Vagina (tissue), 2 donors: ENCODE measurements at regions not wholly inside any gene's neighbourhood (a gene's known extent, or its start where the extent isn't known, plus 50 kb on each side); places are given as distances from the start of the nearest gene placed in this dataset.

Experiments
- DNase-seq, 2 donors: peaks; one replicate each; pipeline ENCODE4 v3.0.0-alpha.2; 2017; ENCODE audit errors: extremely low spot score in 2 of 2
- H3K27ac ChIP-seq: fragments of 200-600 bp; sonication (generic); one replicate; pipeline ENCODE4 v1.5.1; 2019
- H3K27me3 ChIP-seq: fragments of 200-600 bp; sonication (generic); one replicate; pipeline ENCODE4 v1.5.1; 2019
- H3K36me3 ChIP-seq, 2 donors: fragments of 200-600 bp; sonication (generic); one replicate each; pipeline ENCODE4 v1.5.1; 2017 to 2019
- H3K4me1 ChIP-seq: fragments of 200-600 bp; sonication (generic); one replicate; pipeline ENCODE4 v1.5.1; 2019
- H3K4me3 ChIP-seq, 2 donors: fragments of 200-600 bp; sonication (generic); 1 replicate in 1 of 2; 2 replicates in 1 of 2; pipeline ENCODE4 v1.5.1; 2016 to 2019
- H3K9me3 ChIP-seq: fragments of 200-600 bp; sonication (generic); one replicate; pipeline ENCODE4 v1.5.1; 2019
- CTCF ChIP-seq, 3 experiments: fragments of 450-650 bp in 2 of 3; fragments of 200-600 bp in 1 of 3; sonication (generic) in 1 of 3; IDR thresholded peaks; one replicate each; pipeline ENCODE4 v1.5.1; 2017 to 2019; ENCODE audit warnings: antibody characterized with exemption in 3 of 3, mild to moderate bottlenecking in 2 of 3, moderate library complexity in 2 of 3
- POLR2A ChIP-seq, 2 donors: fragments of 450-650 bp; IDR thresholded peaks; one replicate each; pipeline ENCODE4 v1.6.1; 2017; ENCODE audit warnings: antibody characterized with exemption in 2 of 2, mild to moderate bottlenecking in 2 of 2, moderate library complexity in 2 of 2
- POLR2AphosphoS5 ChIP-seq, 2 donors: sonication (generic); formaldehyde crosslinking; IDR thresholded peaks; one replicate each; pipeline ENCODE4 v1.9.0; 2017; ENCODE audit warnings: antibody characterized with exemption in 2 of 2, mild to moderate bottlenecking in 2 of 2, low read depth in 1 of 2; ENCODE audit not compliant: insufficient read depth in 1 of 2
- intact Hi-C: fragments of 100-400 bp; cut with DNase I; formaldehyde crosslinking; loops from one replicate; pipeline ENCODE4 v1.15.1; 2023

- no peaks in the 10 kb centered on the region for H3K36me3 ChIP-seq
- no peaks in the 10 kb centered on the region for H3K27me3 ChIP-seq
- TF ChIP-seq POLR2AphosphoS5 (IDR thresholded peaks at IDR 0.05; ENCODE audit: insufficient read depth in 1 of 2, low read depth in 1 of 2), result no peak
- no peak for TF ChIP-seq POLR2A (IDR thresholded peaks at IDR 0.05)
- no peak for TF ChIP-seq CTCF (IDR thresholded peaks at IDR 0.05)
- no peak overlapping the region for H3K4me3 ChIP-seq
- no peaks in the 10 kb centered on the region for H3K4me1 ChIP-seq
- H3K27ac ChIP-seq, result no peak overlapping the region
- DNase-seq, result no peak
- H3K9me3 ChIP-seq, result no peaks in the 10 kb centered on the region
- intact Hi-C loops, result no loop called here
Measured at GRCh38 chr18:25810736-25811135, 279.7 kb downstream of the SS18 start.

- DNase-seq, result no peak
- Histone ChIP-seq H3K36me3 (no peaks in the 10 kb centered on the region), H3K9me3 (no peaks in the 10 kb centered on the region), H3K27ac (no peak overlapping the region), H3K4me1 (no peaks in the 10 kb centered on the region), H3K4me3 (no peak overlapping the region), H3K27me3 (no peaks in the 10 kb centered on the region)
- intact Hi-C loops, result no loop called here
- TF ChIP-seq POLR2A (IDR thresholded peaks at IDR 0.05), result no peak
- no peak for TF ChIP-seq POLR2AphosphoS5 (IDR thresholded peaks at IDR 0.05; ENCODE audit: insufficient read depth in 1 of 2, low read depth in 1 of 2)
- no peak for TF ChIP-seq CTCF (IDR thresholded peaks at IDR 0.05)
Measured at GRCh38 chr18:25805939-25806338, 284.5 kb downstream of the SS18 start.

- Histone ChIP-seq H3K9me3 (no peaks in the 10 kb centered on the region), H3K27ac (no peak overlapping the region), H3K4me3 (no peak overlapping the region), H3K4me1 (no peaks in the 10 kb centered on the region), H3K36me3 (no peaks in the 10 kb centered on the region), H3K27me3 (no peaks in the 10 kb centered on the region)
- intact Hi-C loops, result no loop called here
- TF ChIP-seq CTCF (IDR thresholded peaks at IDR 0.05), result no peak
- TF ChIP-seq POLR2A (IDR thresholded peaks at IDR 0.05), result no peak
- TF ChIP-seq POLR2AphosphoS5 (IDR thresholded peaks at IDR 0.05; ENCODE audit: insufficient read depth in 1 of 2, low read depth in 1 of 2), result no peak
- peak in 1 of 2 donors; percentile 87 for DNase-seq
Measured at GRCh38 chr18:25805323-25805722, 285.1 kb downstream of the SS18 start.

GRCh38 chr18:25799231-25799630 lies 291.2 kb downstream of the SS18 start:
- no peak for DNase-seq
- TF ChIP-seq CTCF (IDR thresholded peaks at IDR 0.05), result no peak
- no peak for TF ChIP-seq POLR2AphosphoS5 (IDR thresholded peaks at IDR 0.05; ENCODE audit: insufficient read depth in 1 of 2, low read depth in 1 of 2)
- TF ChIP-seq POLR2A (IDR thresholded peaks at IDR 0.05), result no peak
- no peaks in the 10 kb centered on the region for H3K36me3 ChIP-seq
- no peaks in the 10 kb centered on the region for H3K4me1 ChIP-seq
- H3K27me3 ChIP-seq, result no peaks in the 10 kb centered on the region
- H3K27ac ChIP-seq, result no peak overlapping the region
- intact Hi-C loops, result no loop called here
- no peak overlapping the region for H3K4me3 ChIP-seq
- no peaks in the 10 kb centered on the region for H3K9me3 ChIP-seq

- no peak for TF ChIP-seq POLR2AphosphoS5 (IDR thresholded peaks at IDR 0.05; ENCODE audit: insufficient read depth in 1 of 2, low read depth in 1 of 2)
- no peak for TF ChIP-seq CTCF (IDR thresholded peaks at IDR 0.05)
- Histone ChIP-seq H3K4me3 (no peak overlapping the region), H3K4me1 (no peaks in the 10 kb centered on the region), H3K9me3 (no peaks in the 10 kb centered on the region), H3K36me3 (no peaks in the 10 kb centered on the region), H3K27me3 (no peaks in the 10 kb centered on the region), H3K27ac (no peak overlapping the region)
- intact Hi-C loops, result no loop called here
- no peak for DNase-seq
Measured at GRCh38 chr18:25798046-25798445, 292.4 kb downstream of the SS18 start.
